ENCODE measurements at regions not wholly inside any gene's neighbourhood (a gene's known extent, or its start where the extent isn't known, plus 50 kb on each side); places are given as distances from the start of the nearest gene placed in this dataset.
A peak's percentile ranks its signal among the peaks of the same experiment; 100 is the strongest.
"Not testable (repeated sequence)": the region's sequence is repeated elsewhere in the genome, so short reads cannot be mapped to it uniquely, and the experiment has no call there.

DNA sequence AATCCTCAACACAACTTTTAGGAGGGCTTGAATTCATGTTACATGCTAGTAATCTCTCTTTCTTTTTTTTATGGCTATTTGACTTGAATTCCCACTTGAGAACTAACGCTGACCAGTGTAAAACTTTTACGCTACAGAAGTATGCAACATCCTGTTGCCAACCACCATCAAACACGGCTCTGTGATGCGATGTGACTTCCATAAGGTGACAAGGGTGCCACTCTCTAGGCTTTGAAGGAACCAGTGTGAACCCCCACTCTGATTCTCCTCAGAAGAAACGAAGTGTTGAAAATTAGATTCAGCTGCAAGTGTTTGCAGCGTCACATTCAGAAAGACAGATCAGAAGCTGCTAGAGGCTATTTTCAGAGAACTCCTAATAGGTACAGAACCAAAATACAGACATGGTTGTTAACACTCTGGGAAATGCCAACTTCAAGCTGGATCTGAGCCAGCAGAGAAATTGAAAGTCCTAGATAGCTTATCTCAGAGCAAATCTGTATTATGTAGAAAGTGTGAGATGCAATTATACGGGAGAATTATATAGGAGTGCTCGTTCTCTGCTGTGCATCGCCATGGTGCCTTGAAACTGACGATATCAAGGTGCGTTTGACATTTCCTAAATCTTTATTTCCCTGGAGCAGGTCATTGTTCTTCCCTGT lies 271.2 kb downstream of the LPIN1 start:
- no peak for DNase-seq (ENCODE audit: low spot score)
- CTCF ChIA-PET (ENCODE audit: unreplicated experiment) = no interaction called here
- TF ChIP-seq, protein P1, sequence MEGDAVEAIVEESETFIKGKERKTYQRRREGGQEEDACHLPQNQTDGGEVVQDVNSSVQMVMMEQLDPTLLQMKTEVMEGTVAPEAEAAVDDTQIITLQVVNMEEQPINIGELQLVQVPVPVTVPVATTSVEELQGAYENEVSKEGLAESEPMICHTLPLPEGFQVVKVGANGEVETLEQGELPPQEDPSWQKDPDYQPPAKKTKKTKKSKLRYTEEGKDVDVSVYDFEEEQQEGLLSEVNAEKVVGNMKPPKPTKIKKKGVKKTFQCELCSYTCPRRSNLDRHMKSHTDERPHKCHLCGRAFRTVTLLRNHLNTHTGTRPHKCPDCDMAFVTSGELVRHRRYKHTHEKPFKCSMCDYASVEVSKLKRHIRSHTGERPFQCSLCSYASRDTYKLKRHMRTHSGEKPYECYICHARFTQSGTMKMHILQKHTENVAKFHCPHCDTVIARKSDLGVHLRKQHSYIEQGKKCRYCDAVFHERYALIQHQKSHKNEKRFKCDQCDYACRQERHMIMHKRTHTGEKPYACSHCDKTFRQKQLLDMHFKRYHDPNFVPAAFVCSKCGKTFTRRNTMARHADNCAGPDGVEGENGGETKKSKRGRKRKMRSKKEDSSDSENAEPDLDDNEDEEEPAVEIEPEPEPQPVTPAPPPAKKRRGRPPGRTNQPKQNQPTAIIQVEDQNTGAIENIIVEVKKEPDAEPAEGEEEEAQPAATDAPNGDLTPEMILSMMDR (conservative IDR thresholded peaks at IDR 0.05; ENCODE audit: low read length) = no peak
- TF ChIP-seq EZH2phosphoT487 (IDR thresholded peaks at IDR 0.05; ENCODE audit: borderline replicate concordance, low read depth, low read length) = no peak

DNA sequence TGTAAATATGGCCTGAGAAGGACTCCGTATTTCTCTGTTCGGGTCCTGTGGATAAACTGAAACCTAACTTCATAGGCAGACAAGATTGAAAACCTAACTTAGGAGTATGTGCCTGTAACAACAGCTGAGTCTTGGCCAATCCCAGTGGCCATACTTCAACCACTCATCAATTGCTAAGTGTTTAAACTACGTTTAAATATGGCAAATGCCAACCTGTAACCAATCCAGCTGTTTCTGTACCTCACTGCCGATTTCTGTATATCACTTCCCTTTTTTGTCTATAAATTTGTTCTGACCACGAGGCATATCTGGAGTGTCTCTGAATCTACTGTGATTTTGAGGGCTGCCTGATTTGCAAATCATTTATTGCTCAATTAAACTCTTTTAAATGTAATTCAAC lies 272.3 kb downstream of the LPIN1 start:
- H3K79me2 ChIP-seq (ENCODE audit: insufficient read depth, low read depth, low read length); intact Hi-C loops (cut with micrococcal nuclease; ENCODE audit: unreplicated experiment); H3K4me2 ChIP-seq (ENCODE audit: low read length); H3K27ac ChIP-seq (ENCODE audit: low read depth, low read length, poor library complexity, severe bottlenecking); CTCF ChIA-PET (ENCODE audit: unreplicated experiment); BruUV-seq (replicated peaks); H4K20me1 ChIP-seq (ENCODE audit: insufficient read depth, low read length); H3K9me2 ChIP-seq (ENCODE audit: insufficient read depth, low read length); H3K4me3 ChIP-seq (ENCODE audit: low read depth, low read length, poor library complexity, severe bottlenecking); H3K36me3 ChIP-seq (ENCODE audit: insufficient read depth, low read length): not testable (repeated sequence)
- POLR2A ChIA-PET = interaction anchor here (1.0 to 1.6 kb wide), 2 partner anchors 8 to 42 kb away, joined by 3 to 5 read pairs; no protein-coding TSS in a partner anchor
- DNase-seq (ENCODE audit: low spot score) = peak; percentile 33
- peaks cover 38% of the 10 kb centered on the region for H3K9me3 ChIP-seq (ENCODE audit: low read length)
- peaks cover 22% of the 10 kb centered on the region for H3K4me1 ChIP-seq (ENCODE audit: insufficient read depth, low read length, poor library complexity, severe bottlenecking)
- H2AFZ ChIP-seq (ENCODE audit: low read length) = peak overlapping the region; percentile 10; the same call in 1 of the 2 replicates

More for the DNA sequence above, 271.2 kb downstream of the LPIN1 start:
- H3K27ac ChIP-seq (ENCODE audit: low read depth, low read length, poor library complexity, severe bottlenecking) = no peak overlapping the region
- peaks cover 38% of the 10 kb centered on the region for H3K9me3 ChIP-seq (ENCODE audit: low read length)
- H3K9me2 ChIP-seq (ENCODE audit: insufficient read depth, low read length) = no peaks in the 10 kb centered on the region
- no peaks in the 10 kb centered on the region for H3K79me2 ChIP-seq (ENCODE audit: insufficient read depth, low read depth, low read length)
- intact Hi-C loops (cut with micrococcal nuclease; ENCODE audit: unreplicated experiment) = no loop called here
- peaks cover 27% of the 10 kb centered on the region for H3K4me1 ChIP-seq (ENCODE audit: insufficient read depth, low read length, poor library complexity, severe bottlenecking)
- POLR2A ChIA-PET = interaction anchor here (1.6 kb wide), 1 partner anchor 9 kb away, joined by 5 read pairs; no protein-coding TSS in a partner anchor
- peaks cover 6% of the 10 kb centered on the region; the same call in 1 of the 2 replicates for H3K36me3 ChIP-seq (ENCODE audit: insufficient read depth, low read length)
- no peaks in the 10 kb centered on the region for H4K20me1 ChIP-seq (ENCODE audit: insufficient read depth, low read length)
- H3K4me3 ChIP-seq (ENCODE audit: low read depth, low read length, poor library complexity, severe bottlenecking) = no peak overlapping the region
- BruUV-seq (replicated peaks) = no TSS peak
- no peak overlapping the region for H2AFZ ChIP-seq (ENCODE audit: low read length)
- H3K4me2 ChIP-seq (ENCODE audit: low read length) = no peak overlapping the region

GRCh38 chr2:12020833-12021469 lies 274.5 kb downstream of the LPIN1 start:
- peaks cover 6% of the 10 kb centered on the region; the same call in 1 of the 2 replicates for H3K36me3 ChIP-seq (ENCODE audit: insufficient read depth, low read length)
- no peak overlapping the region for H3K27ac ChIP-seq (ENCODE audit: low read depth, low read length, poor library complexity, severe bottlenecking)
- DNase-seq (ENCODE audit: low spot score) = no peak
- H3K4me3 ChIP-seq (ENCODE audit: low read depth, low read length, poor library complexity, severe bottlenecking) = no peak overlapping the region
- H3K4me1 ChIP-seq (ENCODE audit: insufficient read depth, low read length, poor library complexity, severe bottlenecking) = peaks cover 9% of the 10 kb centered on the region
- CTCF ChIA-PET (ENCODE audit: unreplicated experiment) = no interaction called here
- no peaks in the 10 kb centered on the region for H3K79me2 ChIP-seq (ENCODE audit: insufficient read depth, low read depth, low read length)
- H3K9me2 ChIP-seq (ENCODE audit: insufficient read depth, low read length) = no peaks in the 10 kb centered on the region
- no peak overlapping the region for H3K4me2 ChIP-seq (ENCODE audit: low read length)
- POLR2A ChIA-PET = interaction anchor here (0.6 to 1.2 kb wide), 4 partner anchors 9 to 312 kb away, joined by 3 to 4 read pairs (median 3); no protein-coding TSS in a partner anchor
- BruUV-seq (replicated peaks) = no TSS peak
- peaks cover 38% of the 10 kb centered on the region for H3K9me3 ChIP-seq (ENCODE audit: low read length)
- intact Hi-C loops (cut with micrococcal nuclease; ENCODE audit: unreplicated experiment) = no loop called here
- TF ChIP-seq, protein P1 (conservative IDR thresholded peaks at IDR 0.05; ENCODE audit: low read length) = no peak
- TF ChIP-seq EZH2phosphoT487 (IDR thresholded peaks at IDR 0.05; ENCODE audit: borderline replicate concordance, low read depth, low read length) = no peak
- H4K20me1 ChIP-seq (ENCODE audit: insufficient read depth, low read length) = no peaks in the 10 kb centered on the region
- H2AFZ ChIP-seq (ENCODE audit: low read length) = no peak overlapping the region

DNA sequence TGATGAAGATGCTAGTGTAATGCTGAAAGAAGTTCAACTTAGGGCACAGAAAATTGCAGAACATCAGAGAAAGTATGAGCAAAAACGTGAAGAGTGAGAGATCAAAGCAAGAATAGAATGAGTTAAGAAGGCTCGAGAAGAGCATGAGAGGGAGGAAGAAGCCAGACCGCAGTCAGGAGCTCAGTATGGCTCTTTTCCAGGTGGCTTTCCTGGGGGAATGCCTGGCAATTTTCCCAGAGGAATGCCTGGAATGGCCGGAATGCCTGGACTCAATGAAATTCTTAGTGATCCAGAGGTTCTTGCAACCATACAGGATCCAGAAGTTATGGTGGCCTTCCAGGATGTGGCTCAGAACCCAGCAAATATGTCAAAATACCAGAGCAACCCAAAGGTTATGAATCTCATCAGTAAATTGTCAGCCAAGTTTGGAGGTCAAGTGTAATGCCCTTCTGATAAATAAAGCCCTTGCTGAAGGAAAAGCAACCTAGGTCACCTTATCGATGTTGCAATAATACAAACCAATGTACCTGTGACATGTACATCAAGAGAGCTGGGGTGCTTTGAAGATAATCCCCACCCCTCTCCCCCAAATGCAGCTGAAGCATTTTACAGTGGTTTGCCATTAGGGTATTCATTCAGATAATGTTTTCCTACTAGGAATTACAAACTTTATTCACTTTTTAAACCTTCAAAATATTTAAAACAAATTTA lies 277.9 kb downstream of the LPIN1 start:
- CTCF ChIA-PET (ENCODE audit: unreplicated experiment); H3K27ac ChIP-seq (ENCODE audit: low read depth, low read length, poor library complexity, severe bottlenecking); H3K4me2 ChIP-seq (ENCODE audit: low read length); H4K20me1 ChIP-seq (ENCODE audit: insufficient read depth, low read length); H2AFZ ChIP-seq (ENCODE audit: low read length); H3K9me2 ChIP-seq (ENCODE audit: insufficient read depth, low read length); H3K79me2 ChIP-seq (ENCODE audit: insufficient read depth, low read depth, low read length); intact Hi-C loops (cut with micrococcal nuclease; ENCODE audit: unreplicated experiment); POLR2A ChIA-PET; H3K4me3 ChIP-seq (ENCODE audit: low read depth, low read length, poor library complexity, severe bottlenecking); H3K36me3 ChIP-seq (ENCODE audit: insufficient read depth, low read length); DNase-seq (ENCODE audit: low spot score); BruUV-seq (replicated peaks): not testable (repeated sequence)
- Histone ChIP-seq H3K9me3 (ENCODE audit: low read length) (peaks cover 33% of the 10 kb centered on the region), H3K4me1 (ENCODE audit: insufficient read depth, low read length, poor library complexity, severe bottlenecking) (peaks cover 18% of the 10 kb centered on the region)
